ENCODE measurements at regions not wholly inside any gene's neighbourhood (a gene's known extent, or its start where the extent isn't known, plus 50 kb on each side); places are given as distances from the start of the nearest gene placed in this dataset.

GRCh38 chr1:91123773-91124172 is 101.9 kb upstream of the ZNF644 start:
- TF ChIP-seq, protein P1, sequence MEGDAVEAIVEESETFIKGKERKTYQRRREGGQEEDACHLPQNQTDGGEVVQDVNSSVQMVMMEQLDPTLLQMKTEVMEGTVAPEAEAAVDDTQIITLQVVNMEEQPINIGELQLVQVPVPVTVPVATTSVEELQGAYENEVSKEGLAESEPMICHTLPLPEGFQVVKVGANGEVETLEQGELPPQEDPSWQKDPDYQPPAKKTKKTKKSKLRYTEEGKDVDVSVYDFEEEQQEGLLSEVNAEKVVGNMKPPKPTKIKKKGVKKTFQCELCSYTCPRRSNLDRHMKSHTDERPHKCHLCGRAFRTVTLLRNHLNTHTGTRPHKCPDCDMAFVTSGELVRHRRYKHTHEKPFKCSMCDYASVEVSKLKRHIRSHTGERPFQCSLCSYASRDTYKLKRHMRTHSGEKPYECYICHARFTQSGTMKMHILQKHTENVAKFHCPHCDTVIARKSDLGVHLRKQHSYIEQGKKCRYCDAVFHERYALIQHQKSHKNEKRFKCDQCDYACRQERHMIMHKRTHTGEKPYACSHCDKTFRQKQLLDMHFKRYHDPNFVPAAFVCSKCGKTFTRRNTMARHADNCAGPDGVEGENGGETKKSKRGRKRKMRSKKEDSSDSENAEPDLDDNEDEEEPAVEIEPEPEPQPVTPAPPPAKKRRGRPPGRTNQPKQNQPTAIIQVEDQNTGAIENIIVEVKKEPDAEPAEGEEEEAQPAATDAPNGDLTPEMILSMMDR (IDR thresholded peaks at IDR 0.05; ENCODE audit: low read depth, low read length, missing control alignments): no peak
- DNase-seq (ENCODE audit: extremely low read depth, low read depth): no peak
- H3K4me3 ChIP-seq (replicated peaks; ENCODE audit: low read depth, low read length): no peak overlapping the region

DNA sequence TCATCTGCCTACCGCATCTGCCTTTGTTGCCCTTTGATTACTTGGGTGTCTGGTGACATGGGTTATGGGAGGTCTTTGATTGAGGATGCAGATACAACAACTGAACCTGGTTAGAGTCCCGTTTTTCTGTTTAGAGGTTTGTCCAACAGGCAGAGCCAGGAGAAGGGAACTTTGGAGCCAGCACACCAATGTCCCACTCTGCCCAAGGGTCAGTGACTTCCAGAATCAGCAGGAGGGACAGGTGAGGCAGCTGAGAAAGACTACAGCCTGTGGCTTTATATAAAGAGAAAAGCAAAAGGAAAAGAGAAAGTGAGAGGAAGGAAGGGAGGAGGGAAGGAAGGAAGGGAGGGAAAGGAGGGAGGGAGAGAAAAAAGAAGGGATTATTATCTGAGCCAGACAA is 101.5 kb upstream of the ZNF644 start:
- TF ChIP-seq, protein P1 (IDR thresholded peaks at IDR 0.05; ENCODE audit: low read depth, low read length, missing control alignments): no peak
- DNase-seq (ENCODE audit: extremely low read depth, low read depth): no peak
- H3K4me3 ChIP-seq (replicated peaks; ENCODE audit: low read depth, low read length): no peak overlapping the region

GRCh38 chr1:91122106-91122717 is 100.4 kb upstream of the ZNF644 start:
- TF ChIP-seq, protein P1 (IDR thresholded peaks at IDR 0.05; ENCODE audit: low read depth, low read length, missing control alignments): no peak
- no peak for DNase-seq (ENCODE audit: extremely low read depth, low read depth)
- H3K4me3 ChIP-seq (replicated peaks; ENCODE audit: low read depth, low read length): no peak overlapping the region

GRCh38 chr1:91121366-91121765 is 99.5 kb upstream of the ZNF644 start:
- TF ChIP-seq, protein P1 (IDR thresholded peaks at IDR 0.05; ENCODE audit: low read depth, low read length, missing control alignments): no peak
- H3K4me3 ChIP-seq (replicated peaks; ENCODE audit: low read depth, low read length): no peak overlapping the region
- DNase-seq (ENCODE audit: extremely low read depth, low read depth): no peak

DNA sequence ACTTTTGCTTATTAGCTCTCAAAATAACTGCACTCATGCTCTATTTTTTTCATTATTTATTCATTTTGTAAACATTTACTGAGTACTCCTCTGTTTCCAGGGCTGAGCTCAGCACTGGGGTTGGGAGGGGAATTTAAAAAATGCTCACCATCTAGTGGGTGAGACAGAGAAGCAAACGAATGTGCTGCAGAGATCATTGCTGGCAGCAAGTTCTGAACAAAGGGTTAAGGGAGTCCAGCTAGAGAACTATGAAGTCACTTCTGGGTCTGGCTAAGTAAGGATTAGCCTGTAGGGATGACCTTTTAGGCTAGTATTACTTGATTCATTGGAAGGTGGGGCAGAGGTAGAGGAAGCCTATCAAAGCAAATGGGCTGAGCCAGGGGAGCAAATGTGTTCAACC is 99.1 kb upstream of the ZNF644 start:
- DNase-seq (ENCODE audit: extremely low read depth, low read depth): no peak
- no peak overlapping the region for H3K4me3 ChIP-seq (replicated peaks; ENCODE audit: low read depth, low read length)
- TF ChIP-seq, protein P1 (IDR thresholded peaks at IDR 0.05; ENCODE audit: low read depth, low read length, missing control alignments): no peak

DNA sequence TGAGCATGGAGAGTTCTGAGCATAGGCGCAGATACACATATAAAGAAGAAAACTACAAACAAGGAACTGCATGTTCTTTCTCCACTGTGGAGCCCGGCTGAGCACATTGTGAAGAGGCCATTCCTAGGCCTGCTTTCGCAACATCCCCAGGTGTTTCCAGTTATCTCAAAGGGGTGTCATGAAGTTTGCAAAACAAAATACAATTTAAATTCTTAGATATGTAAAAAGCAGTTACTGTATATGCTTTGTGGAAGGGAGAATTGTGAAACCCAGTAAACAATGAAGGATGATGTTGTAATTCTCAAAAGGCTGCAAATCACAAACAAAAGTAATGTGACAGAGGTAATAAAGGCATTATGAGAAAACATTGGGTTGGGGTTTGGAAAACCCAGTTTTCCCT is 98.6 kb upstream of the ZNF644 start:
- DNase-seq (ENCODE audit: extremely low read depth, low read depth): no peak
- H3K4me3 ChIP-seq (replicated peaks; ENCODE audit: low read depth, low read length): no peak overlapping the region
- TF ChIP-seq, protein P1 (IDR thresholded peaks at IDR 0.05; ENCODE audit: low read depth, low read length, missing control alignments): no peak

DNA sequence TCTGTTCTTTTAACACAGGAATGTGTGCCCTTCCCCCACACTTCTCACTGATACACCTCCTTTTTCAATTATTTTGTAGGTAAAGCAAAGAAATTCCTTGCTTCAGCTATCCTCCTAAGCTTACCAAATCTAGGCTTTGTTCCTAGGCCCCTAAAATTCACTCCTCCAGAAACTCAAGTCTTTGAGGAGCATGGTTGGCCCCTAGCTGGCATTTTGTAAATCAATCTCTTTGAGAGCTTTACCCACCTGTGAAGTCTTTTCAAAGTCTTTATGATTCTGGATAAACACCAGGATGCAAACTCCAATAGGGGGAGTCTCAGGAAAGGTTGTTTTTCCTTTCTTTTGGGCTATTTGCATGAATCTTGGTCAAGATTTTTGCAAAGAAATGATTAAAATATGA is 82.9 kb upstream of the ZNF644 start:
- no peak for DNase-seq (ENCODE audit: extremely low read depth, low read depth)
- TF ChIP-seq, protein P1 (IDR thresholded peaks at IDR 0.05; ENCODE audit: low read depth, low read length, missing control alignments): no peak
- H3K4me3 ChIP-seq (replicated peaks; ENCODE audit: low read depth, low read length): no peak overlapping the region

Measured in HFF-Myc (cell line).